PC-3 (cell line): ENCODE measurements at regions not wholly inside any gene's neighbourhood (a gene's known extent, or its start where the extent isn't known, plus 50 kb on each side); places are given as distances from the start of the nearest gene placed in this dataset.

Experiments used
- CTCF ChIP-seq: fragments of 300-600 bp; sonication (generic); conservative IDR thresholded peaks from 2 replicates; pipeline ENCODE4 v1.5.1; 2017; ENCODE audit warnings: antibody characterized with exemption, low read depth, mild to moderate bottlenecking, low read length
- EZH2 ChIP-seq: fragments of 300-600 bp; sonication (generic); IDR thresholded peaks from one replicate; pipeline ENCODE4 v1.6.1; 2017; ENCODE audit warnings: antibody characterized with exemption, mild to moderate bottlenecking, low read length; ENCODE audit not compliant: unreplicated experiment

GRCh38 chr5:18299166-18299565 lies 664.9 kb downstream of the TAF11L14 start:
- TF ChIP-seq CTCF (no peak), EZH2 (no peak)
